Endothelial cell of umbilical vein (primary cell): ENCODE measurements at regions not wholly inside any gene's neighbourhood (a gene's known extent, or its start where the extent isn't known, plus 50 kb on each side); places are given as distances from the start of the nearest gene placed in this dataset.

Experiments used
- BruUV-seq: library from RNA; stranded (reverse); fragments of 400-500 nt; replicated peaks from 2 replicates; lab custom pipeline; 2021; lab: Mats Ljungman, UMichigan
- CTCF ChIA-PET: fragments of 300-600, 350-600 bp; sonication (Branson Sonifier 250); formaldehyde crosslinking; loops from one replicate; lab custom pipeline; 2021; ENCODE audit warnings: antibody characterized with exemption, inconsistent platforms; lab: Charles Lee
- POLR2A ChIA-PET: fragments of 300-600, 350-600 bp; sonication (Branson Sonifier 250); formaldehyde crosslinking; loops from one replicate; lab custom pipeline; 2021; ENCODE audit warnings: antibody characterized with exemption, inconsistent platforms; lab: Charles Lee
- DNase-seq: peaks from one replicate; pipeline ENCODE4 v3.0.0-alpha.2; 2011; ENCODE audit warnings: low read depth, low spot score
- FAIRE-seq: peaks from 2 replicates; lab custom pipeline; 2011; peaks lifted over from hg19 to GRCh38; lab: Jason Lieb, UNC
- H2AFZ ChIP-seq: 2 replicates; pipeline ENCODE4 v1.6.0; 2012; ENCODE audit warnings: low read depth, low read length, control low read depth, inconsistent platforms
- H3K27ac ChIP-seq: 2 replicates; pipeline ENCODE4 v1.5.1; 2011; ENCODE audit warnings: low read depth, mild to moderate bottlenecking, control low read depth, low read length, moderate library complexity; ENCODE audit not compliant: insufficient read depth
- H3K27me3 ChIP-seq, 2 experiments: 2 replicates each; pipeline versions ENCODE4 v1.6.0 to v1.6.1; 2011; ENCODE audit warnings: low read length in 2 of 2, mixed read lengths in 1 of 2; ENCODE audit not compliant: control insufficient read depth in 2 of 2, insufficient read depth in 2 of 2
- H3K36me3 ChIP-seq, 2 experiments: 2 replicates in 1 of 2; 3 replicates in 1 of 2; pipeline ENCODE4 v1.5.1; 2011; ENCODE audit warnings: low read length in 2 of 2, mild to moderate bottlenecking in 1 of 2, moderate library complexity in 1 of 2; ENCODE audit not compliant: control insufficient read depth in 2 of 2, insufficient read depth in 2 of 2; ENCODE audit errors: extremely low read depth in 1 of 2
- H3K4me1 ChIP-seq: 3 replicates; pipeline ENCODE4 v1.5.1; 2011; ENCODE audit warnings: mild to moderate bottlenecking, low read length; ENCODE audit not compliant: control insufficient read depth, insufficient read depth; ENCODE audit errors: extremely low read depth
- H3K4me2 ChIP-seq: 2 replicates; pipeline ENCODE4 v1.6.1; 2011; ENCODE audit warnings: low read length, control low read depth, mixed read lengths; ENCODE audit not compliant: insufficient read depth
- H3K4me3 ChIP-seq, 3 experiments: fragments of 200-600 bp in 1 of 3; sonication (generic), shearing (Covaris generic) in 1 of 3; replicated peaks in 1 of 3; 2 replicates each; pipeline ENCODE4 v1.5.1; 2011 to 2016; ENCODE audit warnings: control low read depth in 3 of 3, low read length in 3 of 3, mild to moderate bottlenecking in 2 of 3, inconsistent platforms in 1 of 3, low read depth in 1 of 3, moderate library complexity in 1 of 3; ENCODE audit not compliant: insufficient read depth in 1 of 3
- H3K79me2 ChIP-seq: 2 replicates; pipeline ENCODE4 v1.6.0; 2012; ENCODE audit warnings: low read length, inconsistent platforms; ENCODE audit not compliant: control insufficient read depth, insufficient read depth
- H3K9ac ChIP-seq: replicated peaks from 2 replicates; pipeline ENCODE3; 2011; ENCODE audit warnings: low read length, control low read depth; ENCODE audit not compliant: insufficient read depth; ENCODE audit errors: extremely low read depth
- H3K9me1 ChIP-seq: replicated peaks from 3 replicates; pipeline ENCODE4 v1.6.0; 2011; ENCODE audit warnings: mild to moderate bottlenecking, low read length; ENCODE audit not compliant: control insufficient read depth, insufficient read depth; ENCODE audit errors: extremely low read depth
- H3K9me3 ChIP-seq: replicated peaks from 2 replicates; pipeline ENCODE4 v1.5.1; 2012; ENCODE audit warnings: low read length, inconsistent platforms; ENCODE audit not compliant: control insufficient read depth, insufficient read depth
- H4K20me1 ChIP-seq: replicated peaks from 2 replicates; pipeline ENCODE3; 2011; ENCODE audit warnings: mild to moderate bottlenecking, low read length; ENCODE audit not compliant: control insufficient read depth, insufficient read depth; ENCODE audit errors: extremely low read depth
- EZH2 ChIP-seq: IDR thresholded peaks from 2 replicates; pipeline ENCODE4 v1.6.1; 2012; ENCODE audit warnings: borderline replicate concordance, low read depth, mild to moderate bottlenecking, moderate library complexity, low read length, inconsistent platforms; ENCODE audit not compliant: severe bottlenecking
- FOS ChIP-seq: IDR thresholded peaks from 2 replicates; pipeline ENCODE4 v1.6.1; 2011; ENCODE audit warnings: mild to moderate bottlenecking, low read length, moderate library complexity, borderline replicate concordance; ENCODE audit not compliant: insufficient read depth
- GATA2 ChIP-seq: IDR thresholded peaks from 2 replicates; pipeline ENCODE4 v1.7.0; 2011; ENCODE audit warnings: low read depth, mild to moderate bottlenecking, moderate library complexity, mixed read lengths, low read length; ENCODE audit not compliant: insufficient read length, insufficient read depth
- JUN ChIP-seq: IDR thresholded peaks from 2 replicates; pipeline ENCODE4 v1.6.1; 2011; ENCODE audit warnings: borderline replicate concordance, low read depth; ENCODE audit not compliant: insufficient read length, insufficient read depth
- MYC ChIP-seq: IDR thresholded peaks from one replicate; pipeline ENCODE4 v1.6.1; 2011; ENCODE audit warnings: mild to moderate bottlenecking, low read depth, low read length
- POLR2A ChIP-seq: IDR thresholded peaks from 2 replicates; pipeline ENCODE4 v1.6.1; 2012; ENCODE audit warnings: low read depth, mild to moderate bottlenecking, control low read depth, low read length
- POLR2AphosphoS5 ChIP-seq: IDR thresholded peaks from 2 replicates; pipeline ENCODE4 v1.6.1; 2012; ENCODE audit warnings: low read depth, mild to moderate bottlenecking, control low read depth, low read length, moderate library complexity; ENCODE audit not compliant: insufficient read depth
- dilution Hi-C: fragments of 300-500 bp; cut with MboI; formaldehyde crosslinking; loops from one replicate; pipeline ENCODE4 v1.15.0; 2019; ENCODE audit warnings: low sequenced_read_pairs; ENCODE audit not compliant: extremely low pct_ligation_motif_present
- intact Hi-C: fragments of 100-400 bp; cut with micrococcal nuclease; formaldehyde crosslinking; loops from one replicate; pipeline ENCODE4 v1.10.0; 2022
- TF ChIP-seq, protein P1 (sequence below), 2 donors: IDR thresholded peaks; 1 replicate in 1 of 2; 2 replicates in 1 of 2; pipeline ENCODE4 v1.5.1; 2011; ENCODE audit warnings: low read length in 2 of 2, mild to moderate bottlenecking in 2 of 2, moderate library complexity in 2 of 2, control low read depth in 1 of 2, inconsistent platforms in 1 of 2, low read depth in 1 of 2; ENCODE audit not compliant: insufficient read depth in 1 of 2; ENCODE audit errors: extremely low read depth in 1 of 2
- TF ChIP-seq, protein P2 (sequence below): IDR thresholded peaks from 2 replicates; pipeline ENCODE4 v1.6.1; 2011; ENCODE audit not compliant: insufficient read depth, insufficient read length

DNA sequence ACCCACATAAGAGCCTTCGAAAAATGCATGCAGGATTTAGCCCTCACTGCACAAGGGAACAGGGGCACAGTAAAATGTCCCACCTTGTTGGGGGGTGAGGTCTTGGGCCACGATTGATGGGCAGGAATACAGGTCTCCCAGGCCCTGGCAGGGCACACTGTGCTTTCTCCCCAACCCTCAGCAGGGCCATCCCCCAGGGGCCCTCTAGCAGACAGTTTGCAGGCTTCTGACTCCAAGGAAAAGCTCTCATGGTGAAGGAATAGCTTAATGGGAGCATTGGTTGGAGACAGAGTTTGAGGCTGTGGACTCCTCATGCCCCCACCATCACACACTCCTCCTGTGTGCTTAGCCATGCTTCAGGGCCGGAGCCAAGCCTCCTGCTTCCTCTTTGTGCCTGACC, 484.6 kb downstream of the ZNF536 start:
- Histone ChIP-seq H3K4me3 (no peak overlapping the region), H2AFZ (no peak overlapping the region), H3K4me2 (no peak overlapping the region), H3K27ac (no peak overlapping the region), H3K9me3 (peaks cover 3% of the 10 kb centered on the region), H3K9me1 (no peaks in the 10 kb centered on the region), H4K20me1 (no peaks in the 10 kb centered on the region), H3K9ac (no peak overlapping the region), H3K4me1 (no peaks in the 10 kb centered on the region), H3K27me3 (no peaks in the 10 kb centered on the region), H3K36me3 (no peaks in the 10 kb centered on the region), H3K79me2 (no peaks in the 10 kb centered on the region)
- FAIRE-seq, result no peak
- DNase-seq, result no peak
- no TSS peak for BruUV-seq
- TF ChIP-seq FOS, result no peak
- TF ChIP-seq EZH2, result no peak
- dilution Hi-C loops (no loop called here), intact Hi-C loops (no loop called here)
- CTCF ChIA-PET, result no interaction called here
- POLR2A ChIA-PET, result no interaction called here

DNA sequence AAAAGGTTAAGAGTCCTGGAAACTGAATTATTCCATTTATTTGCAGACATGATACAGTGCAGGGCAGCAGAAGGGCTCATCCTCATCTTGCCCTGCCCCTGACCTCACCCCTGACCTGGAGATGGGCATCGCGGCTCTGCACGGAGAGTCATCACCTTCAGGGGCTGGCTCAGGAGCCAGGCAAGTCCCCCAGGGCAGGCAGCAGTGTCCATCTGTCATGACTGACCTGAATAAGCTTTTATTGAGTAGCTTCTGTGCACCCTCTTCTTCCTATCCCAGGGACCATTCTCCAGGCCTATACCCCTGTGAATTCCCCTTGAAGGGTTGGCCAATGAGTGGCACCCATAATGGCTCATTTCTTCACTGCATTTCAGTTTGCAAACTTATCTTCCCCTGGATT, 484.2 kb downstream of the ZNF536 start:
- H3K9ac ChIP-seq, result no peak overlapping the region
- FAIRE-seq, result no peak
- TF ChIP-seq FOS (no peak), POLR2A (no peak), MYC (no peak), GATA2 (no peak), JUN (no peak), EZH2 (no peak), POLR2AphosphoS5 (no peak)
- TF ChIP-seq, protein P1, sequence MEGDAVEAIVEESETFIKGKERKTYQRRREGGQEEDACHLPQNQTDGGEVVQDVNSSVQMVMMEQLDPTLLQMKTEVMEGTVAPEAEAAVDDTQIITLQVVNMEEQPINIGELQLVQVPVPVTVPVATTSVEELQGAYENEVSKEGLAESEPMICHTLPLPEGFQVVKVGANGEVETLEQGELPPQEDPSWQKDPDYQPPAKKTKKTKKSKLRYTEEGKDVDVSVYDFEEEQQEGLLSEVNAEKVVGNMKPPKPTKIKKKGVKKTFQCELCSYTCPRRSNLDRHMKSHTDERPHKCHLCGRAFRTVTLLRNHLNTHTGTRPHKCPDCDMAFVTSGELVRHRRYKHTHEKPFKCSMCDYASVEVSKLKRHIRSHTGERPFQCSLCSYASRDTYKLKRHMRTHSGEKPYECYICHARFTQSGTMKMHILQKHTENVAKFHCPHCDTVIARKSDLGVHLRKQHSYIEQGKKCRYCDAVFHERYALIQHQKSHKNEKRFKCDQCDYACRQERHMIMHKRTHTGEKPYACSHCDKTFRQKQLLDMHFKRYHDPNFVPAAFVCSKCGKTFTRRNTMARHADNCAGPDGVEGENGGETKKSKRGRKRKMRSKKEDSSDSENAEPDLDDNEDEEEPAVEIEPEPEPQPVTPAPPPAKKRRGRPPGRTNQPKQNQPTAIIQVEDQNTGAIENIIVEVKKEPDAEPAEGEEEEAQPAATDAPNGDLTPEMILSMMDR (IDR thresholded peaks at IDR 0.05; ENCODE audit: extremely low read depth in 1 of 2, insufficient read depth in 1 of 2, low read depth in 1 of 2, low read length in 2 of 2), result no peak
- TF ChIP-seq, protein P2, sequence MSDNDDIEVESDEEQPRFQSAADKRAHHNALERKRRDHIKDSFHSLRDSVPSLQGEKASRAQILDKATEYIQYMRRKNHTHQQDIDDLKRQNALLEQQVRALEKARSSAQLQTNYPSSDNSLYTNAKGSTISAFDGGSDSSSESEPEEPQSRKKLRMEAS, result no peak
- POLR2A ChIA-PET, result no interaction called here
- no peaks in the 10 kb centered on the region for H3K79me2 ChIP-seq
- H3K27ac ChIP-seq, result no peak overlapping the region
- H2AFZ ChIP-seq, result no peak overlapping the region
- no peaks in the 10 kb centered on the region for H3K4me1 ChIP-seq
- dilution Hi-C loops, result no loop called here
- peaks cover 3% of the 10 kb centered on the region for H3K9me3 ChIP-seq
- H3K27me3 ChIP-seq, result no peaks in the 10 kb centered on the region
- CTCF ChIA-PET, result no interaction called here
- intact Hi-C loops, result no loop called here
- no peaks in the 10 kb centered on the region for H3K36me3 ChIP-seq
- H3K9me1 ChIP-seq, result no peaks in the 10 kb centered on the region
- no peaks in the 10 kb centered on the region for H4K20me1 ChIP-seq
- BruUV-seq, result no TSS peak
- DNase-seq, result no peak
- H3K4me3 ChIP-seq, result no peak overlapping the region
- no peak overlapping the region for H3K4me2 ChIP-seq
